ENCODE measurements at regions not wholly inside any gene's neighbourhood (a gene's known extent, or its start where the extent isn't known, plus 50 kb on each side); places are given as distances from the start of the nearest gene placed in this dataset.

GRCh38 chr17:22506861-22507260, 814.5 kb downstream of the KCNJ18 start:
- intact Hi-C loops (cut with DNase I): no loop called here
- WGBS: 75% methylated on average over 7 of the region's 7 CpGs
- no peaks in the 10 kb centered on the region for H3K27me3 ChIP-seq (ENCODE audit: control insufficient read depth, insufficient read depth)
- H3K9me3 ChIP-seq (ENCODE audit: control insufficient read depth, low read length): no peaks in the 10 kb centered on the region
- no peaks in the 10 kb centered on the region for H3K4me1 ChIP-seq (ENCODE audit: control insufficient read depth, insufficient read depth, low read length)
- no peak for DNase-seq
- ATAC-seq: no peak
- no peak overlapping the region for H3K27ac ChIP-seq (ENCODE audit: low read length)
- no peak overlapping the region for H3K4me3 ChIP-seq (ENCODE audit: low read length)

GRCh38 chr17:22507823-22508222, 815.5 kb downstream of the KCNJ18 start:
- no peak for DNase-seq
- intact Hi-C loops (cut with DNase I): no loop called here
- H3K9me3 ChIP-seq (ENCODE audit: control insufficient read depth, low read length): no peaks in the 10 kb centered on the region
- no peaks in the 10 kb centered on the region for H3K4me1 ChIP-seq (ENCODE audit: control insufficient read depth, insufficient read depth, low read length)
- ATAC-seq: no peak
- H3K27me3 ChIP-seq (ENCODE audit: control insufficient read depth, insufficient read depth): no peaks in the 10 kb centered on the region
- H3K4me3 ChIP-seq (ENCODE audit: low read length): no peak overlapping the region
- 48% methylated on average over 5 of the region's 5 CpGs for WGBS
- no peak overlapping the region for H3K27ac ChIP-seq (ENCODE audit: low read length)

- Histone ChIP-seq H3K4me3 (ENCODE audit: low read length) (no peak overlapping the region), H3K9me3 (ENCODE audit: control insufficient read depth, low read length) (no peaks in the 10 kb centered on the region), H3K4me1 (ENCODE audit: control insufficient read depth, insufficient read depth, low read length) (no peaks in the 10 kb centered on the region), H3K27ac (ENCODE audit: low read length) (no peak overlapping the region), H3K27me3 (ENCODE audit: control insufficient read depth, insufficient read depth) (no peaks in the 10 kb centered on the region)
- no peak for DNase-seq
- intact Hi-C loops (cut with DNase I): no loop called here
- ATAC-seq: no peak
- WGBS: 51% methylated on average over 7 of the region's 7 CpGs
Measured at GRCh38 chr17:22510504-22510903, 818.2 kb downstream of the KCNJ18 start.

GRCh38 chr17:22511431-22511830, 819.1 kb downstream of the KCNJ18 start:
- no peaks in the 10 kb centered on the region for H3K9me3 ChIP-seq (ENCODE audit: control insufficient read depth, low read length)
- H3K4me1 ChIP-seq (ENCODE audit: control insufficient read depth, insufficient read depth, low read length): no peaks in the 10 kb centered on the region
- 63% methylated on average over 1 of the region's 1 CpG for WGBS
- intact Hi-C loops (cut with DNase I): no loop called here
- DNase-seq (no peak), ATAC-seq (no peak)
- no peak overlapping the region for H3K27ac ChIP-seq (ENCODE audit: low read length)
- no peak overlapping the region for H3K4me3 ChIP-seq (ENCODE audit: low read length)
- no peaks in the 10 kb centered on the region for H3K27me3 ChIP-seq (ENCODE audit: control insufficient read depth, insufficient read depth)

GRCh38 chr17:22512057-22512456, 819.7 kb downstream of the KCNJ18 start:
- ATAC-seq (no peak), DNase-seq (no peak)
- H3K9me3 ChIP-seq (ENCODE audit: control insufficient read depth, low read length): no peaks in the 10 kb centered on the region
- intact Hi-C loops (cut with DNase I): no loop called here
- no peak overlapping the region for H3K4me3 ChIP-seq (ENCODE audit: low read length)
- no peak overlapping the region for H3K27ac ChIP-seq (ENCODE audit: low read length)
- H3K4me1 ChIP-seq (ENCODE audit: control insufficient read depth, insufficient read depth, low read length): no peaks in the 10 kb centered on the region
- no peaks in the 10 kb centered on the region for H3K27me3 ChIP-seq (ENCODE audit: control insufficient read depth, insufficient read depth)
- WGBS: 64% methylated on average over 3 of the region's 3 CpGs

GRCh38 chr17:22512506-22512905, 820.2 kb downstream of the KCNJ18 start:
- Histone ChIP-seq H3K27me3 (ENCODE audit: control insufficient read depth, insufficient read depth) (no peaks in the 10 kb centered on the region), H3K4me3 (ENCODE audit: low read length) (no peak overlapping the region), H3K4me1 (ENCODE audit: control insufficient read depth, insufficient read depth, low read length) (no peaks in the 10 kb centered on the region), H3K9me3 (ENCODE audit: control insufficient read depth, low read length) (no peaks in the 10 kb centered on the region), H3K27ac (ENCODE audit: low read length) (no peak overlapping the region)
- peak in 1 of 3 donors; percentile 32 for DNase-seq
- no peak for ATAC-seq
- intact Hi-C loops (cut with DNase I): no loop called here
- WGBS: 84% methylated on average over 6 of the region's 6 CpGs

- intact Hi-C loops (cut with DNase I): no loop called here
- no peaks in the 10 kb centered on the region for H3K4me1 ChIP-seq (ENCODE audit: control insufficient read depth, insufficient read depth, low read length)
- H3K4me3 ChIP-seq (ENCODE audit: low read length): no peak overlapping the region
- no peaks in the 10 kb centered on the region for H3K27me3 ChIP-seq (ENCODE audit: control insufficient read depth, insufficient read depth)
- no peaks in the 10 kb centered on the region for H3K9me3 ChIP-seq (ENCODE audit: control insufficient read depth, low read length)
- no peak overlapping the region for H3K27ac ChIP-seq (ENCODE audit: low read length)
- no peak for DNase-seq
- no peak for ATAC-seq
- WGBS: 71% methylated on average over 21 of the region's 21 CpGs
Measured at GRCh38 chr17:22512997-22513538, 820.7 kb downstream of the KCNJ18 start.

GRCh38 chr17:22514315-22514714, 822.0 kb downstream of the KCNJ18 start:
- no peaks in the 10 kb centered on the region for H3K9me3 ChIP-seq (ENCODE audit: control insufficient read depth, low read length)
- WGBS: 62% methylated on average over 6 of the region's 6 CpGs
- no peak overlapping the region for H3K4me3 ChIP-seq (ENCODE audit: low read length)
- no peak overlapping the region for H3K27ac ChIP-seq (ENCODE audit: low read length)
- no peaks in the 10 kb centered on the region for H3K4me1 ChIP-seq (ENCODE audit: control insufficient read depth, insufficient read depth, low read length)
- DNase-seq (no peak), ATAC-seq (no peak)
- no peaks in the 10 kb centered on the region for H3K27me3 ChIP-seq (ENCODE audit: control insufficient read depth, insufficient read depth)
- intact Hi-C loops (cut with DNase I): no loop called here

- WGBS: 73% methylated on average over 4 of the region's 4 CpGs
- no peak for DNase-seq
- no peak for ATAC-seq
- intact Hi-C loops (cut with DNase I): no loop called here
- H3K27me3 ChIP-seq (ENCODE audit: control insufficient read depth, insufficient read depth): no peaks in the 10 kb centered on the region
- no peak overlapping the region for H3K4me3 ChIP-seq (ENCODE audit: low read length)
- H3K27ac ChIP-seq (ENCODE audit: low read length): no peak overlapping the region
- H3K9me3 ChIP-seq (ENCODE audit: control insufficient read depth, low read length): no peaks in the 10 kb centered on the region
- H3K4me1 ChIP-seq (ENCODE audit: control insufficient read depth, insufficient read depth, low read length): no peaks in the 10 kb centered on the region
Measured at GRCh38 chr17:22514767-22515320, 822.5 kb downstream of the KCNJ18 start.

- intact Hi-C loops (cut with DNase I): no loop called here
- H3K9me3 ChIP-seq (ENCODE audit: control insufficient read depth, low read length): no peaks in the 10 kb centered on the region
- WGBS: 42% methylated on average over 5 of the region's 5 CpGs
- ATAC-seq (no peak), DNase-seq (no peak)
- H3K4me1 ChIP-seq (ENCODE audit: control insufficient read depth, insufficient read depth, low read length): no peaks in the 10 kb centered on the region
- no peak overlapping the region for H3K27ac ChIP-seq (ENCODE audit: low read length)
- H3K27me3 ChIP-seq (ENCODE audit: control insufficient read depth, insufficient read depth): no peaks in the 10 kb centered on the region
- H3K4me3 ChIP-seq (ENCODE audit: low read length): no peak overlapping the region
Measured at GRCh38 chr17:22515599-22515998, 823.3 kb downstream of the KCNJ18 start.

- ATAC-seq: no peak
- intact Hi-C loops (cut with DNase I): no loop called here
- WGBS: 65% methylated on average over 26 of the region's 26 CpGs
- no peak overlapping the region for H3K27ac ChIP-seq (ENCODE audit: low read length)
- H3K4me1 ChIP-seq (ENCODE audit: control insufficient read depth, insufficient read depth, low read length): no peaks in the 10 kb centered on the region
- no peaks in the 10 kb centered on the region for H3K27me3 ChIP-seq (ENCODE audit: control insufficient read depth, insufficient read depth)
- DNase-seq: no peak
- no peak overlapping the region for H3K4me3 ChIP-seq (ENCODE audit: low read length)
- no peaks in the 10 kb centered on the region for H3K9me3 ChIP-seq (ENCODE audit: control insufficient read depth, low read length)
Measured at GRCh38 chr17:22516861-22517636, 824.7 kb downstream of the KCNJ18 start.
